ENCODE measurements at regions not wholly inside any gene's neighbourhood (a gene's known extent, or its start where the extent isn't known, plus 50 kb on each side); places are given as distances from the start of the nearest gene placed in this dataset.

DNA sequence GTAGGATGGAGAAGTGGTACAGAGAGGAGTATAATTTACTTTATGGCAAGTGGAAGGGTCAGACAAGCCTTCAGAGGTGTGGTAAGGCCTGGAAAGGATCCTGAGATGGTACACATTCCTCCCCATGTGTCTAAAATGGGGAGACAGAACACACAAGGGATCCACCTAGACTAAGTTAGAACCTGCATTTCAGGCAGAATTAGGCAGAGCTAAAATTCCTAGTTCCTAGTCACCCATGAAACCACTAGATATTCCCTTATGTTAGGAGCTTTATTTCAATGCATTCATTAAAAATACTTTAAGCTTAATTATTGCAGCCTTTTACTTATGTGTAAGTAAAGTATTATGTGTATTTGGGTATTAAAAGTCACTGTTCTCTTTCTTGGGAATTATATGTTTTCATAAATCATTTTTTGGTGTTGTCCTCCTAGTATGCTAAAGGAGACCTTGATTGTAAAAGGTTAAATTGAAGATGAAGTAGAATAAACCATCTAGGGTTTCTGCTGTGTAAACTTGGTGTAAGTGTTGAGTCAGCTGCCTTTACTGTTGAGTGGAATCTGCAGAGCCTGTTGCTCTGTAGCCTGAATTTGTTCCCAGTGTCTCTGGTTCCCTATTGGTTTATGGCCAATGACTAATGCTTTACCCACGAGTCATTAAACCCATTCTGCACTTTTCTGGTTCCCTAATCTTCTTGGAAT is 423.2 kb downstream of the ATP23 start:
- H3K36me3 ChIP-seq: no peaks in the 10 kb centered on the region
- no peaks in the 10 kb centered on the region for H3K27me3 ChIP-seq
- DNase-seq: no peak
- no peaks in the 10 kb centered on the region for H3K4me1 ChIP-seq
- H3K4me3 ChIP-seq (ENCODE audit: low read depth, low read length): no peak overlapping the region
- no peaks in the 10 kb centered on the region for H3K9me3 ChIP-seq
- TF ChIP-seq, protein P1, sequence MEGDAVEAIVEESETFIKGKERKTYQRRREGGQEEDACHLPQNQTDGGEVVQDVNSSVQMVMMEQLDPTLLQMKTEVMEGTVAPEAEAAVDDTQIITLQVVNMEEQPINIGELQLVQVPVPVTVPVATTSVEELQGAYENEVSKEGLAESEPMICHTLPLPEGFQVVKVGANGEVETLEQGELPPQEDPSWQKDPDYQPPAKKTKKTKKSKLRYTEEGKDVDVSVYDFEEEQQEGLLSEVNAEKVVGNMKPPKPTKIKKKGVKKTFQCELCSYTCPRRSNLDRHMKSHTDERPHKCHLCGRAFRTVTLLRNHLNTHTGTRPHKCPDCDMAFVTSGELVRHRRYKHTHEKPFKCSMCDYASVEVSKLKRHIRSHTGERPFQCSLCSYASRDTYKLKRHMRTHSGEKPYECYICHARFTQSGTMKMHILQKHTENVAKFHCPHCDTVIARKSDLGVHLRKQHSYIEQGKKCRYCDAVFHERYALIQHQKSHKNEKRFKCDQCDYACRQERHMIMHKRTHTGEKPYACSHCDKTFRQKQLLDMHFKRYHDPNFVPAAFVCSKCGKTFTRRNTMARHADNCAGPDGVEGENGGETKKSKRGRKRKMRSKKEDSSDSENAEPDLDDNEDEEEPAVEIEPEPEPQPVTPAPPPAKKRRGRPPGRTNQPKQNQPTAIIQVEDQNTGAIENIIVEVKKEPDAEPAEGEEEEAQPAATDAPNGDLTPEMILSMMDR (IDR thresholded peaks at IDR 0.05; ENCODE audit: low read depth, low read length): no peak

DNA sequence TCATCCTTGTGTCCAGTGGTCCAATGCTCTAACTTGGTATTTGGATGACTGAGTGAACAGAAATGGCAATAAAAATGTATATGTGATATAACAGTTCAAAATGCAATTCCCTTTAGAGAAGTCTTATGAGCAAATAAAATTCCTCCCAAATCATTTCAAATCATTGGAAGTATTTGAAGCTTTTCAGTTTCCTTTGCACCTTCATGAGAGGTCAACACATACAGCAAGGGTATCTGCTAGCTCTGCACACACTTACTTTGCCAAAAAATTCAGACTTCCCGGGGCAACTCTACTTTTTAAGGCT is 423.7 kb downstream of the ATP23 start:
- no peaks in the 10 kb centered on the region for H3K27me3 ChIP-seq
- DNase-seq: no peak
- H3K9me3 ChIP-seq: no peaks in the 10 kb centered on the region
- TF ChIP-seq, protein P1 (IDR thresholded peaks at IDR 0.05; ENCODE audit: low read depth, low read length): no peak
- H3K36me3 ChIP-seq: no peaks in the 10 kb centered on the region
- H3K4me1 ChIP-seq: no peaks in the 10 kb centered on the region
- no peak overlapping the region for H3K4me3 ChIP-seq (ENCODE audit: low read depth, low read length)

DNA sequence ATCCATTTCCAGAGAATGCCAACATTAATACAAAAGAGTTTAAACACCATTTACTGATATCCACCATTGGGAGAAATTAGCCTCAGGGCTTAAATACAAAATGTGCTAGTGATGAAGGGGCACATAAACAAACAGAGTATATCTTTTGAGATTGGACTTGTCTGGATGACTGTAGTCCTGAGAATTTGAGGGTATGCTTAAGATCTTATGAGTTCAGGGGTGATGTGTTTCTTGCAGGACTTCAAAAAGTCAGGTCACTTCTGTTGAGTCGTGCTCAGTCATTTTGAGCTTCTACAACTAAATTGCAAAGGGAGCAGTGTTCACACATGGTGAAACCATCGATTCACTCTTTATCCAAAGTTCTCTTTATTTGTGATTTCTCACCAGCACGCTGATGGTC is 425.7 kb downstream of the ATP23 start:
- DNase-seq: no peak
- Histone ChIP-seq H3K36me3 (no peaks in the 10 kb centered on the region), H3K27me3 (no peaks in the 10 kb centered on the region), H3K9me3 (no peaks in the 10 kb centered on the region), H3K4me3 (ENCODE audit: low read depth, low read length) (no peak overlapping the region), H3K4me1 (no peaks in the 10 kb centered on the region)
- TF ChIP-seq, protein P1 (IDR thresholded peaks at IDR 0.05; ENCODE audit: low read depth, low read length): no peak

DNA sequence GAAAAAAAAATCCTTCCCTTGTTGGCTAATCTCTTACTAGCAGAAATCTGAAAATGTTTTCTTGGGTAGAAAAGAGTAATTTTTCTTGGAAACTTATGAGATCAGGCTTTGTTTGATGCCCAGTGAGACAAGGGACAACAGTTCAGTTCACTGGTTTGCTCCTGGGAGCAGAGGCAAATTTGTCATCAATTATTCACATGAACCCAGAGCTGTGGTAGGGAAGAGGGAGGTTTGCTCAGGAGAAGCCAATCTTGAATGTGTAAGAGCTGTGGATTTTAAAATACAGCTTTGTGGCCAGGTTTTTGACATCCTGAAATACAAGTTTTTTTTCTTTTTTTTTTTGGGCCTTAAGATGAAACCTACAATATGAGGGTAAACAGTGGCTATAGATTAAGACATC is 426.6 kb downstream of the ATP23 start:
- Histone ChIP-seq H3K4me1 (no peaks in the 10 kb centered on the region), H3K4me3 (ENCODE audit: low read depth, low read length) (no peak overlapping the region), H3K27me3 (no peaks in the 10 kb centered on the region), H3K9me3 (no peaks in the 10 kb centered on the region), H3K36me3 (no peaks in the 10 kb centered on the region)
- TF ChIP-seq, protein P1 (IDR thresholded peaks at IDR 0.05; ENCODE audit: low read depth, low read length): no peak
- DNase-seq: no peak

DNA sequence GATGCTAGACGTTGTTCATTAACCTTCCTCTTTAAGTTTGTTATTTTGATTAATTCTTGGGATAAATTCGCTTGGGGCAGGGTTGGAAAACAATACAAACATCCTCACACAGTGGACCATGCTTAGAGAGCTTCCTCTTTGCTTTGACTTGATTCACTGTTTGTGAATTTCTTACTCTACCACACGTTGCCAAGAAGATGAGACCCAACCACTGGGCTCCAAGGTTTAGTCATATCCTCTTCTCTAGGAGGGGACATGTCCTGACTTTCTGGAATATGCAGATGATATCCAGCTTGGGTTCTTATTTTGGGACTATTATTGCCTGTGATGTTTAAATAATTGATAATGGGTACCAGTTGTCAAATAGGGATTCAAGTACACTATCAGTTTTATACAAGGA is 428.2 kb downstream of the ATP23 start:
- Histone ChIP-seq H3K9me3 (no peaks in the 10 kb centered on the region), H3K4me1 (no peaks in the 10 kb centered on the region), H3K36me3 (no peaks in the 10 kb centered on the region), H3K27me3 (no peaks in the 10 kb centered on the region), H3K4me3 (ENCODE audit: low read depth, low read length) (no peak overlapping the region)
- TF ChIP-seq, protein P1 (IDR thresholded peaks at IDR 0.05; ENCODE audit: low read depth, low read length): no peak
- DNase-seq: no peak

DNA sequence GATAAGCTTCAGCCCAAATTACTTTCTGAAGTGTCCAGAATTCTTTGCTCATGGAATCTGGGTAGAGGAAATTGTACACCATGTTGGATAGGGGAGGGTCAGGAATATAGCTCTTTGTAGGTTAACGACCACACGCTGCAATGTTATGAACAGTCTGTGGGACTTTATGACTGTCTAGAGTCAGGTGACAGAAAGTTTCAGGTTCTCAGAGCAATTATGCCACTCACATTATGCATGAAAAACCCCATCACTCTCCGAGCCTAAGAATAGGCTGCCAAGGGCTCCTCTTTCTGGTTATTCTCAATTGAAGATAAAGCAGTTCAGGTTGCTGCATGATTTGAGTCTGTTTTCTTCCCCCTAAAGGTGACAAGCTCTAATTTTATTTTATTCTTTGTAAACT is 430.9 kb downstream of the ATP23 start:
- no peak for DNase-seq
- Histone ChIP-seq H3K9me3 (no peaks in the 10 kb centered on the region), H3K4me3 (ENCODE audit: low read depth, low read length) (no peak overlapping the region), H3K4me1 (no peaks in the 10 kb centered on the region), H3K36me3 (no peaks in the 10 kb centered on the region), H3K27me3 (no peaks in the 10 kb centered on the region)
- TF ChIP-seq, protein P1 (IDR thresholded peaks at IDR 0.05; ENCODE audit: low read depth, low read length): no peak

Data from BE2C (cell line).